GM19455 (cell line): ENCODE measurements at regions not wholly inside any gene's neighbourhood (a gene's known extent, or its start where the extent isn't known, plus 50 kb on each side); places are given as distances from the start of the nearest gene placed in this dataset.

Experiments
- ATAC-seq: cut with Tn5 transposase; IDR thresholded peaks from one replicate; pipeline ENCODE4 v1.9.1; 2021; ENCODE audit not compliant: unreplicated experiment

DNA sequence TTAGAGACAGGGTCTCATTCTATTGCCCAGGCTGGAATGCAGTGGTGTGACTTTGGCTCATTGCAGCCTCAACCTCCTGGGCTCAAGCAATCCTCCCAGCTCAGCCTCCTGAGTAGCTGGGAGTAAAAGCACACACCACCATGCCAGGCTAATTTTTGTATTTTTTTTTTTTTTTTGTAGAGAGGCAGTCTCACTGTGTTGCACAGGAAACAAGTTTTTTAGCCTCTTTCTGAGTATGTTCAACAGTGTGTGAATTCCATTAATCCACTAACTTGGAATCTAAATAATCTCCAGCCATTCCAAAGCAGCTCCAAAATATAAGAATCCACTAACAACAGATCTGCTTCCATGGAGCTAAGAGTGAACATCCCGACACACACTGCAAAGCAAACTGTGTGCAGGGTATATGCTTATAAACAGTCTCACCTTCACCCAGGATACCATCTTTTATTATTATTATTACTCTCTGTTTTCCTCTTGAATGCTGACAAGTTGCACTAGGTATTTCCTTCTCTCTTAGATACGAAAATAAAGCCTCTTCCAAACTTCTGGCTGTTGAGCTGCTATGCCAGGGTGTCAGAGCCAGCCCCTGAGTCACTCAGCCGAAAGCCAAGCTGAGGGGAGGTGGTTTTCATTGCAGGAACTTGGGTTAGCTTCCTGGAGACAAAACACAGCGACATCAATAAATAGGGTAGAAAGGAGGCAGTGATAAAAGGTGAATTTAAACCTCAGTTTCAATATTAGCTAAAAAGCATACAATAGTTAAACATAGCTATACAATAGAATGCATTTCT is 264.9 kb downstream of the HIVEP2 start:
- no peak for ATAC-seq

DNA sequence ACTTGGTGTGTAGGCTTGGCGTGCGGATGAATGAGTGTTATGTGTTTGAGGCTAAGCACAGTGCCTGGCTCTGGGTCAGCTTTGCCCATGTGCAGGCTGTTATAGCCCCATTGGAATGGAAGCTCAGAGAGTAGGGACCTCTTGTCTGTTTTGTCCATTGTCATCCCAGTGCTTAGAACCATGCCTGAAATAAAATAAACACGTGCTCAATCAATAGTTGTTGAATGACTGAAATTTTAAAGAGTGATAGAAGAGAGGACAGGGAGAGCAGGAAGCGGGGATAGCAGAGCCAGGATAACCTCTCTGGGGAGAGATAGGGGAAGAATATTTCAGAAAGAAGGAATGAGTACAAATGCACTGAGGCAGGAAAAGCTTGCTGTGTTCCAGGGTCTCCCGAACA is 263.9 kb downstream of the HIVEP2 start:
- no peak for ATAC-seq

DNA sequence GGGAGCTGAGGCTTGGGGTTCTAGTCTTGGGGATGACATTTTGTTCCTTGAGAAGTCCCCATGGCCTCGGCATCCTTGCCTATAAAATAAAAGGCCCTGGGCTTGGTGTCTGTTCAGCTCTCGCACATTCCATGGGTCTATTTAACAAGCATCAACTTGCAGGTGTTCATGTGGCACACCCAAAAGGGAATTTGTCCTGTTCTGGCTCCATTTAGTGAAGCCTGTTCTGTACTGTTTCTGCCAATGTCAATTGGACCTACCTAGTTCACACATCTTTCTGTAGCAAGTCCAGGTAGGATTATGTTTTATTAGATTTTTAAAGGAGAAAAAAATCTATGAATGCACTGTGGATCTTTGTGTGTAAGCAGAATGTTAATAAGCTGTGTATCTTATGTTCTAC is 262.0 kb downstream of the HIVEP2 start:
- ATAC-seq: no peak

DNA sequence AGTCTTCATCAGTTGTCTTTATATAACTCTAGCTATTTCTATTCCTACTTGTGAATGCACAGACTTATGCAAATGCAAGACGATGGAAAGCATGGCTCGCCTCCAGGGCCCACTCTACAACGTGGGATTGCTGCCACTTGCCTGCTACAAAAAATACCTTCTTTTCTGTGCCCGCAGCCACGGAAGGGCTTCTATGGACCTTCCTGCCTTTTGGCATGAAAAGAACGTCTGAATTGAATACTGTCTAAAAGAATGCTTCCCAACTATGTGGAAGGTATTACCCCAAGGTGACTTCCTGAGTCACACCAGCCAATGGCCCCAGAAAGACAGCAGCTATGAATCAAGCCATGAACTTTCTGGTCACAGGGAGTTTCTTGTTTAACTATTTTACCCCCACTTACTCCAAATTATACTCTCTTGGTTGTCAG is 261.2 kb downstream of the HIVEP2 start:
- no peak for ATAC-seq

DNA sequence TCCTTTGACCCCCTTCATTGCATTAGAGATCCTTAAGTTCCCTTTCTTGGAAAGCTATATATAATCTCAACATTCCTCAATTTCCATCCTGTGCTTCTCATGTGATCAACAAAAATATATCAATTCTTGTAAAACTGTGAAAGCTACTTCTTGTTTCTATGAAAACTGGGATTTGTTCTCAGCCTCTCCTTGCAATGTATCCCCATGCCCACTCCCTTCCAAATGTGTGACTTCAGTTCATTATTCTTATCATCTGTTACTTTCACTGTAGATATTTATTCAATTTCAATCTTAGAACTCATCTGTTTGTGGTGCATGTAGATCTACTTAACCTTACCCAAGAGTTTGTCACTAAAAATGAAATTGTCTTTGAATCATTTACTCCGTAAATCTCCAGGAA is 260.6 kb downstream of the HIVEP2 start:
- no peak for ATAC-seq

DNA sequence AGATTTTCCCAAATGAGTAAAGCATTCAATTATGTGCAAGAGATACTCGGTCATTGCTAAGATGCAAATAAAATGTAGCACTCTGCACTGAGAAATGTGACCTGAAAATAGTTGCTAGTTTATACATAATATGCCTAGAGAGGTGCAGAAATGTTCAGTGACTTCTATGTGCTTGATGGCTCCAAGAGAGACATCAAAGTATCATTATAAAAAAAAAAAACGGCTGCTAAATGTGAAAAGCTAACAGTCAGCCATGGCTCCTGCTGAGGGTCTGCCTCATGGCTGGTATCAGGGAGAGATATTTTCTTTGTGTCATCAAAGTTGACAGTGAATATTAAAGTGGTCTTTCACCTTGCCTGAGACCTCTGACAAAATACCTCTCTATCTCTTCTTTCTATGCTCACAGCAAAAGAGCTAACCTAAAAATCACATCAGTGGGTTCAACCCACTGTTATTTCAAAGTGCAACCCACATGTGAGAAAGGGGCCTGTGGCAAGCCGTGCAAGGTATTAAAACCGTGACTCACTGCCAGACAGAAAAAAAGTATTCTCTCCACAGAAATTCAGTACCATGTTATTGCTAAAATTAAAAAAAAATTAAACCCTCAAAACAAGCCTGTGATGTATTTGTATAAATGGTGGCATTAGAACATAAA is 259.0 kb downstream of the HIVEP2 start:
- ATAC-seq: no peak

DNA sequence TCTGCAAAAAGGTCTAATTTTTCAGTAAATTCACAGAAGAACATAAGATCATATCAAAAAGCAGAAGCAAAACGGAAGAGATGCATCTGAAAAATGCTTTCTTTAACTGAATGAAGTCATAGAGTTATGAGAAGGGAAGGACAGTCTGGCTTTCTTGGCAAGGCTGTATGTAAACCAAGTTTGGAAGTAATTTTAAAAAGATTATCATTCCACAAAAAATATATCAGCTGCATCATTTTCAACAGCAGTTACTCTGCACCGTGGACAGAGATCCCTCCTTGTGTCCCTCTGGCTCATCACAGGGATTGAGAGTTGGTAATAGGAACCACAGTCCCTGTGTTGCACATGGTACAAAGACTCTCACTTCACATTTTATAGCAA is 258.5 kb downstream of the HIVEP2 start:
- ATAC-seq: no peak

DNA sequence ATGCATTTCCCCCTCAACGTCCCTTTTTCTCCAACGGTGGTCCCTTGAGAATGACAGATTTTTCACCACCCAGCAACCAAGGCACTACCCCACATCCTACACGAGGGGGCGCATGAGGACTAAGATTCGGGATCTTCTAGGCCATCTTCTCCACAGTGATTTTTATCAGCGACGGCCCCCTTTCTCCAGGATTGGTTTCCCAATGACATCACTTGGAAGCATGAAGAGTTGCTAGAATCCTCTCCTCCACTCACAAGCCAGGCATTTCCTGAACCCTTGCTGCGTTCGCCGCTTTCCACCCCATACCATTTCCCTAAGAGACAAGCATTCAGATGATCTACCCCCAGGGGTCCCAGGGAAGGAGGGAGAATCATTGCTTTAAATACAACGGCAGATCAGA is 252.0 kb downstream of the HIVEP2 start:
- ATAC-seq: peak; percentile 74

DNA sequence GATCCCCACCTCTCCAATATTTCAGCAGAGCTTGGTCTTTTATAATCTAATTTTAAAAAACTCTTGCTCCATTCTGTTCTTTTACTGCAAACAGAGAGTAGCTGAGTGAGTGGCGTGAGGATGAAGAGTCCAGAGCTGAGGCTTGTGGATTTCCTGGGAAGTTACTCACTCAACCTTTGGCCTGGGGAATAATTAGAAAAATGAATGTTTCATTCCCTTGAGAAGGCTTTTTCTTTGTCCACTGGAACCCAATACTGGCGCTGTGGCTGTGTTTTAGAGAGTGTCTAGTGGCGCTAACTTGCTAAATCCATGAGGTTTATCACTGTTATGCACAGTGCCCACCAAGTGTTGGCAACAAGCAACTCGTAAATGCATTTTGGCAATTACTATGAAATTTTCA is 251.5 kb downstream of the HIVEP2 start:
- ATAC-seq: no peak

DNA sequence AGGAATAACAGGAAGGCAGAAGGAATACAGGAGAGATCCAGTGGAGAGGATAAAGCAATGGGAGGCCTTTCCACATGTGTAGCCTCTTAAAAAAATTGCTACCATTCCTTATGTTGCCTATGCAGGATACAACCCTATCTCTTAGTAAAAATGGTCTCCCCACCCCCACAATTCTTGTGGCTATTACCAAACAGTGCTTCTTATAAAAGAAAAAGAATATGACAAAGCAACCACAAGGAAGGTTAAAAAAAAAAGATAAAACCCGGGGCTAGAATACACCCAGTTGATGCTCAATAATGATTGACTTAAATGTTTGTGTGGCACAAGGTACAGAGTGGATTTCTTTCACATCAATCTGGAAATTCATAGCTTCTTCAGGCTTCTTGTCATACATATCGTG is 250.9 kb downstream of the HIVEP2 start:
- ATAC-seq: no peak

DNA sequence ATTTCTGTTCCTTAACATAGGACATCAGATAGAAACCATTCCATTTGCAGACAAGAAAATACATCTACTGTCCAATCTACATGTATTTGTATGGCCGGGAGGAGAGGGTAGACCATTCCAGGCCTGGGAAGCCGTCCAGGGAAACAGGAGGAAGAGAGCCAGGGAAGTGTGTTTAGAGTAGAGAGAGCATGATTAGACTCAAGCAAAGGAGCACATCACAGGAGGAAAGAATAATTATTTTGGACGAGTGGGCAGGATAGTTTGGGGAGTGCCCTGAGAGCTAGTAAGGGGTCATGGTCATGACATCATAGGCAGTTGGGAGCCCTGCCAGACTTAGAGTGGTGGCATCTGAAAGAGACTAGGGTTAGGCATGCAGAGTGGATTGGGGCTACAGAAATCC is 250.0 kb downstream of the HIVEP2 start:
- ATAC-seq: no peak

DNA sequence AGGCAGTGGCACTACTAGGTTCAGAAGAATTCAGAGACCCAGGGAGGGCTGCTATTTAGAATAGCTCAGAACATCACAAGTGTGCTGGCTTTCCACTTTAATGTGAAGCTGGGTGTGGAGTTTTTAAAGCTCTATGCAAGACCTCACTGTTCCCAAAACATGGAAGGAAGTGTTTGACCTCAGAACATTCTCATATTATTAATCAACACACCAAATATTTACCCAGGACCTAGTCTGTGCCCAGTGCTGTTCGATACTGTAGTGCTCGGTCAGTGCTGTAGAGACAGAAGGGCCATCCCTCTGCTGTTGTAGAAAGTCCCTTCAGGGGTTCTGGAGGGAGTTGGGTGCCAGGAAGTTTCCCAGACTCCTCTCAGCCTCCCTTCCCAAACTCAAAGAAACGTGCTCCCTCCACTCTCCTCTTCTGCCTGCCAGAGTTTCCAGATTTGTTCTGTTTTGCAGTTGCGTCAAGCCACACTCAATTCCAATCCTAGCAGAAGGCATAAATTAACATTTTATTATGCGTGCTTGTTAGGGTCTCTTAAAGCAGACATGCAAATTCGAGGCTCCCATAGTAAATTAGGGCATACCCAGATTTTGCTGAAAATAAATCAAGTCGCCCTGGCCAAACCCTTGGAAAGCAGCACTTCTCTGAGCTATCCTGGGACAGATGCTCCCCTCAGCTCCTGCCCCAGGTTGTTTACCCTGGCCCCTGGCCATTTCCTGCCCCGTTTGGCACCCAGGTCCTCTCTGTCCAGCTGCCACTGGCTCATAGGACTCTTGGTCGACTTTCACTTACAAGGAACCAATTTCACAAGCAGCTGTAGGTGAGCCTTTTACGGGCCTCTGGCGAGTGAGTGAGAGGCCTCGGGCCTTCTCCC is 248.6 kb downstream of the HIVEP2 start:
- no peak for ATAC-seq

DNA sequence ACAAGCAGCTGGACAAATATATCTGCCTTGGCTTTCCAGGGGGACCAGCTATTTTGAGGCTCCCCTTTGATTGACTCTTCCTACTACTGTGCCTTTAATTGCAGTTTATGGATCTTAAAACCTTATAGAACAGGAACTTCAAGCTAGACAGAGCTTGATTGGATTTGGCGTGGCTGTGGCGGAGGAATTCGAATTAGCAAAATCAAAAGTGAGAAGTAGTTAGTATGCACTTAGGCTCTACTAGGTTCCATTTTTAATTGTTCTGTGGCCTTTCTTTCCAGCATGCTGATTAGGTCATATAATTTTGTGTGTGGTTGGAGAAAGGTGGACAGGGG is 248.0 kb downstream of the HIVEP2 start:
- no peak for ATAC-seq

DNA sequence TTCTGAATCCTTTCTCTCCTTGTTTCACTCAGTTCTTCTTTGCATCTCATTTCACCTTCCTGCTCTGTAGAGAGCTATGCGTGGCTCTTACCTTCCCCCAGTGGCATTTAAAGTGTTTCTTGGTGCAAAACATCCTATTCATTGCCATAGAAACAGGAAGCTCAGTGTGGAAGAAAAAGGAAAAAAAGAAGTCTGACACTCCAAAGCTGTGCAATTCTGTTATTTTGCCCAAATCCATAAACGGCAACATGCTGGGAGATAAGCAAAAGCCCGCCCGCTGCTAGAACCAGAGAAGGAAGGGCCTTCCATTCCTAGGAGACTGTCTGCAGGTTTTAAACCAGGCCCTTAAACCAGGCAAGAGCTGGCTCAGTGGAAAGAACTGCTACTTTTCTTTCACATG is 247.1 kb downstream of the HIVEP2 start:
- ATAC-seq: no peak

DNA sequence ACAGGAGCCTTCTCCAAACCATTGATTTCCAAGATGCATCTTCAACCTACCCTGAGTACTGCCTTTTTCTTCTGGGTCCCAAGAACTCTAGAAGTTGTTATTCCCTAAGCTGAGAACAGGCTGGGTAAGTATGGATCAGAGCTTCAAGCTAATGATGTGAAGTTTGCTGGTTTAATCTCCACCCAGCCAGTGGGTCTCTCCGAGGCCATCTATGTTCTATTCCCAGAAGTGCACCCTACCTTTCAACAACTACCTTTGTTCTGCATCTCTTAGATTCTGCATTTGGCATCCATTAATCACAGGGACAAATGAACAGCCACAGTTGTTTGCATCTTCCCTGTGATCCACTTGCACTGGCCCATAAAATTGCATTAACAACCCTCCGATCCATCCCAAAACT is 246.2 kb downstream of the HIVEP2 start:
- ATAC-seq: no peak

DNA sequence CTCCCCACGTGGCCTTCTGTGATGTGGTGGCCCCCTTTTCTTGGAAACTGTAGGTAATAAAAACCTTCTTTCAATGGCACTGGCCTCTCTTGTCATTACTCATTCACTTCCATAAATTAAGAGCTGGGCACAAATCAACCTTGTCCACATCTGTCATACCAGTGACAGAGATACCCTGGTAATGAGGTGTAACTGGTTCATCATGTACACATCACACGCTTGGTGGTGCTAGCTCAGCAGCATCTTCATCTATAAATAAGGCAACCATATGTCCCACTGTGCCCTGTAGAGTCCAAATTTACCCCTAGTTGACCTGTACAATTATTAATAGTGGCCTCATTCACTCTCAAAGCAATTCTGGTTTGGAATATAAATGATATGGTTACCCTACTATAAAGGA is 245.6 kb downstream of the HIVEP2 start:
- ATAC-seq: no peak

DNA sequence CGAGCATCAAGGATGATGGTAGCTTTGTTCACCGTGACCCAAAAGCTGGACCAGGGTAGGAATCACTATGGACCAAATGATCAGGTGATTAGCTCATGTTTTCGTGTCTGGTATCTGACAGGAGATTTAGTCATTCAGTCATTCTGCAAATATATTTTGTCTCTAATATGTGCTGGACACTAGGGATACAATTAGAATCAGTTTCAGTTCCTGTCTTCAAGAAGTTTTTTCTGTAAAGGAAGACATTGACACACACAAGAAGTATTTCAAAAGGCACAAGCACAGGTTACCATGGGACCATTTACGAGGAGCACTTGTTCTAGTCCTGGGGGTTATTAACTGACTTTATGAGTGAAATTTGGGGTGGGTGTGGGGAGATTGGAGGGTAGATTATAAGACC is 244.9 kb downstream of the HIVEP2 start:
- ATAC-seq: no peak

DNA sequence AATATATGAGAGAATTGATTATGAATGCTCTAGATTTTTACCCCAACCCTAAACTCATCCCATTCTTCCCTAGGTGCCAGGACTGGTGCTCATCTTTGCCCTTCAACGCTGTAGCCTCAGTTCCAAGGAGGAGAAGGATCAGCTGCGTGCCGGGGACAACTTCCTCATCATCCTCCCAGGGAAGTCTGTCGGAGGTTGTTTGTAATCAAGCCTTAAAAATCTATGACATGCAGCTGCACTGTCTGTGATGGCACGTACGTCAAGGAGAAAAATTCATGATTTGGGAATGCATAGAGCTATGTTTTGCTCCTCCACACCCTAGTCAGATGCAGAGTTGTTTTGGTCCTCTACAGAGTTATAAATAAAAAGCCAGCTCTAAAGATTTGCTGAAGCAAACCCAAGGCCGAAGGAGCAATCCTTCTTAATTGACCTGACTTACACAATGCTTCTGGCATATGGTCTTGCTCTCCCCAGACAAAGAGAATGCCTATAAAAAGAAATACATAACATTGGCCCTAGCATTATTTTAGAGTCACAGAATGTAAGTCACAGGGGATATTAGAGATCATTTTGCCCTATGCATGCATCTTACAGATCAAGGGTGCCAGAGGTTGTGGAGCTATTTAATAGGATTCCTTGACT is 244.2 kb downstream of the HIVEP2 start:
- no peak for ATAC-seq
